H1 (cell line): ENCODE measurements at regions not wholly inside any gene's neighbourhood (a gene's known extent, or its start where the extent isn't known, plus 50 kb on each side); places are given as distances from the start of the nearest gene placed in this dataset.

Experiments used
- CTCF ChIA-PET: fragments of 300-600 bp; sonication (Branson Sonifier 250); formaldehyde crosslinking; loops from one replicate; lab custom pipeline; 2021; ENCODE audit not compliant: partially characterized antibody; lab: Charles Lee
- POLR2A ChIA-PET: fragments of 300-600 bp; sonication (Branson Sonifier 250); formaldehyde crosslinking; loops from one replicate; lab custom pipeline; 2021; ENCODE audit warnings: inconsistent platforms; ENCODE audit not compliant: partially characterized antibody; lab: Charles Lee
- DNase-seq, 2 experiments: peaks; one replicate each; pipeline versions ENCODE4 v3.0.0 to v3.0.0-alpha.2; 2010 to 2022; ENCODE audit warnings: low spot score in 2 of 2, low read depth in 1 of 2, mixed read lengths in 1 of 2
- FAIRE-seq: peaks from 2 replicates; lab custom pipeline; 2011; peaks lifted over from hg19 to GRCh38; lab: Jason Lieb, UNC
- H2AFZ ChIP-seq: 2 replicates; pipeline ENCODE4 v1.8.1; 2012; ENCODE audit warnings: low read length, inconsistent platforms
- H2AK5ac ChIP-seq: 2 replicates; pipeline ENCODE4 v1.6.1; 2013; ENCODE audit warnings: low read depth, low read length
- H2BK120ac ChIP-seq: replicated peaks from 2 replicates; pipeline ENCODE3; 2013; ENCODE audit warnings: low read depth, low read length, inconsistent platforms
- H2BK12ac ChIP-seq: 2 replicates; pipeline ENCODE4 v1.6.1; 2013; ENCODE audit warnings: low read depth, low read length
- H2BK15ac ChIP-seq: 2 replicates; pipeline ENCODE4 v1.6.1; 2013; ENCODE audit warnings: low read length
- H2BK20ac ChIP-seq: 2 replicates; pipeline ENCODE4 v1.6.1; 2013; ENCODE audit warnings: low read length
- H2BK5ac ChIP-seq: 2 replicates; pipeline ENCODE4 v1.6.1; 2013; ENCODE audit warnings: low read depth, low read length
- H3K14ac ChIP-seq: 2 replicates; pipeline ENCODE4 v1.6.1; 2013; ENCODE audit warnings: inconsistent platforms; ENCODE audit not compliant: insufficient read length
- H3K18ac ChIP-seq: 2 replicates; pipeline ENCODE4 v1.6.1; 2013; ENCODE audit warnings: low read length; ENCODE audit errors: extremely low read depth
- H3K23ac ChIP-seq: 2 replicates; pipeline ENCODE4 v1.6.1; 2013; ENCODE audit warnings: inconsistent platforms; ENCODE audit not compliant: insufficient read length
- H3K23me2 ChIP-seq: 2 replicates; pipeline ENCODE4 v1.6.1; 2013; ENCODE audit warnings: low read depth, low read length
- H3K27ac ChIP-seq: 2 replicates; pipeline ENCODE4 v1.6.1; 2011; ENCODE audit warnings: low read depth, low read length, inconsistent platforms
- H3K27me3 ChIP-seq, 4 experiments: replicated peaks in 1 of 4; 1 replicate in 1 of 4; 2 replicates in 3 of 4; pipeline versions ENCODE4 v1.6.1 to v1.8.1; 2011 to 2013; ENCODE audit warnings: low read length in 3 of 4, mild to moderate bottlenecking in 3 of 4, inconsistent platforms in 2 of 4, mixed read lengths in 2 of 4, moderate library complexity in 1 of 4; ENCODE audit not compliant: control insufficient read depth in 3 of 4, insufficient read depth in 3 of 4; ENCODE audit errors: extremely low read depth in 1 of 4
- H3K36me3 ChIP-seq, 4 experiments: 2 replicates each; pipeline versions ENCODE4 v1.6.1 to v1.8.1; 2011 to 2013; ENCODE audit warnings: mild to moderate bottlenecking in 4 of 4, low read length in 3 of 4, moderate library complexity in 2 of 4, control low read depth in 1 of 4, inconsistent platforms in 1 of 4; ENCODE audit not compliant: insufficient read depth in 4 of 4, control insufficient read depth in 2 of 4
- H3K4ac ChIP-seq: replicated peaks from 2 replicates; pipeline ENCODE3; 2013; ENCODE audit warnings: low read length, low read depth, mixed read lengths, inconsistent platforms; ENCODE audit not compliant: insufficient read length
- H3K4me1 ChIP-seq, 4 experiments: replicated peaks in 1 of 4; 1 replicate in 1 of 4; 2 replicates in 3 of 4; pipeline versions ENCODE4 v1.6.1 to v1.8.1; 2011 to 2013; ENCODE audit warnings: low read length in 3 of 4, inconsistent platforms in 2 of 4, mixed read lengths in 1 of 4; ENCODE audit not compliant: insufficient read depth in 4 of 4, control insufficient read depth in 3 of 4
- H3K4me2 ChIP-seq, 2 experiments: 2 replicates each; pipeline versions ENCODE4 v1.6.1 to v1.8.1; 2011 to 2013; ENCODE audit warnings: low read depth in 2 of 2, low read length in 2 of 2, control low read depth in 1 of 2, inconsistent platforms in 1 of 2, mild to moderate bottlenecking in 1 of 2; ENCODE audit not compliant: insufficient read depth in 1 of 2
- H3K4me3 ChIP-seq, 4 experiments: fragments of 200-600, 300-600 bp in 1 of 4; sonication (generic), shearing (Covaris generic), sonication (Bioruptor Twin) in 1 of 4; 2 replicates each; pipeline versions ENCODE4 v1.5.1 to v1.8.1; 2011 to 2016; ENCODE audit warnings: low read length in 4 of 4, low read depth in 3 of 4, control low read depth in 2 of 4, inconsistent platforms in 2 of 4, mild to moderate bottlenecking in 2 of 4, mixed read lengths in 1 of 4, moderate library complexity in 1 of 4; ENCODE audit not compliant: insufficient read depth in 2 of 4; ENCODE audit errors: extremely low read depth in 1 of 4
- H3K56ac ChIP-seq: replicated peaks from 2 replicates; pipeline ENCODE3; 2013; ENCODE audit warnings: low read depth, mild to moderate bottlenecking, mixed read lengths, low read length, inconsistent platforms; ENCODE audit not compliant: insufficient read length
- H3K79me1 ChIP-seq: 2 replicates; pipeline ENCODE4 v1.6.1; 2013; ENCODE audit warnings: low read depth, low read length, control low read depth
- H3K79me2 ChIP-seq, 2 experiments: 2 replicates each; pipeline versions ENCODE4 v1.6.1 to v1.8.1; 2012 to 2013; ENCODE audit warnings: low read length in 2 of 2, mild to moderate bottlenecking in 2 of 2, inconsistent platforms in 1 of 2; ENCODE audit not compliant: insufficient read depth in 2 of 2, control insufficient read depth in 1 of 2
- H3K9ac ChIP-seq, 4 experiments: replicated peaks in 1 of 4; 1 replicate in 1 of 4; 2 replicates in 3 of 4; pipeline versions ENCODE4 v1.6.1 to v1.8.1; 2011 to 2013; ENCODE audit warnings: low read depth in 3 of 4, low read length in 3 of 4, control low read depth in 2 of 4, mild to moderate bottlenecking in 2 of 4, moderate library complexity in 2 of 4, inconsistent platforms in 1 of 4; ENCODE audit errors: extremely low read depth in 1 of 4
- H3K9me3 ChIP-seq, 2 experiments: 2 replicates each; pipeline versions ENCODE4 v1.6.1 to v1.8.1; 2012 to 2013; ENCODE audit warnings: mild to moderate bottlenecking in 2 of 2, moderate library complexity in 2 of 2, control low read depth in 1 of 2, inconsistent platforms in 1 of 2, low read depth in 1 of 2, low read length in 1 of 2, mixed read lengths in 1 of 2; ENCODE audit not compliant: insufficient read depth in 2 of 2
- H4K20me1 ChIP-seq, 2 experiments: replicated peaks in 1 of 2; 2 replicates each; pipeline versions ENCODE3 to v1.8.1; 2011 to 2013; ENCODE audit warnings: inconsistent platforms in 2 of 2, low read length in 2 of 2, mild to moderate bottlenecking in 1 of 2; ENCODE audit not compliant: insufficient read depth in 2 of 2, control insufficient read depth in 1 of 2
- H4K5ac ChIP-seq: 2 replicates; pipeline ENCODE4 v1.6.1; 2013; ENCODE audit warnings: low read length, low read depth, mixed read lengths, inconsistent platforms; ENCODE audit not compliant: insufficient read length
- H4K8ac ChIP-seq: 2 replicates; pipeline ENCODE4 v1.8.0; 2013; ENCODE audit warnings: mild to moderate bottlenecking, moderate library complexity, low read length, inconsistent platforms; ENCODE audit not compliant: insufficient read depth; ENCODE audit errors: extremely low read depth
- H4K91ac ChIP-seq: replicated peaks from 2 replicates; pipeline ENCODE3; 2013; ENCODE audit warnings: low read length, mixed read lengths, inconsistent platforms; ENCODE audit not compliant: insufficient read length
- ATF3 ChIP-seq: IDR thresholded peaks from 2 replicates; pipeline ENCODE4 v1.6.1; 2011; ENCODE audit warnings: low read depth, mild to moderate bottlenecking, low read length; ENCODE audit not compliant: insufficient read depth
- CHD2 ChIP-seq: IDR thresholded peaks from 2 replicates; pipeline ENCODE4 v1.6.1; 2012; ENCODE audit warnings: low read length, improper control_type of control experiment
- E2F6 ChIP-seq: IDR thresholded peaks from 2 replicates; pipeline ENCODE4 v1.6.1; 2012; ENCODE audit warnings: inconsistent platforms
- HDAC6 ChIP-seq: IDR thresholded peaks from one replicate; pipeline ENCODE4 v1.7.1; 2012; ENCODE audit warnings: low read depth, mild to moderate bottlenecking, inconsistent platforms, low read length, moderate library complexity
- POLR2AphosphoS5 ChIP-seq: IDR thresholded peaks from 2 replicates; pipeline ENCODE4 v1.6.1; 2011; ENCODE audit warnings: low read depth, low read length
- RNF2 ChIP-seq: fragments of 200-900, 300-1000 bp; sonication (generic); IDR thresholded peaks from 2 replicates; pipeline ENCODE4 v1.7.1; 2016; ENCODE audit warnings: borderline replicate concordance, low read depth, mild to moderate bottlenecking, antibody characterized with exemption, low read length; ENCODE audit not compliant: poor library complexity, severe bottlenecking; ENCODE audit errors: missing control alignments
- SP2 ChIP-seq: IDR thresholded peaks from 2 replicates; pipeline ENCODE4 v1.6.1; 2012; ENCODE audit warnings: mild to moderate bottlenecking, low read length, inconsistent platforms
- TAF1 ChIP-seq: IDR thresholded peaks from 2 replicates; pipeline ENCODE4 v1.6.1; 2011; ENCODE audit warnings: mild to moderate bottlenecking, low read depth, low read length
- YY1 ChIP-seq: IDR thresholded peaks from 2 replicates; pipeline ENCODE4 v1.6.1; 2011; ENCODE audit warnings: low read depth, mild to moderate bottlenecking, low read length
- WGBS, 2 experiments: shearing (Covaris generic) in 1 of 2; methylation state at CpG; one replicate each; pipeline versions ENCODE4 v1.1.6 to v1.1.7; 2013 to 2015; ENCODE audit warnings: low lambda C conversion rate in 2 of 2, mixed read lengths in 2 of 2, inconsistent platforms in 1 of 2, low coverage in 1 of 2, missing lambda C conversion rate in 1 of 2; ENCODE audit not compliant: insufficient replicate concordance in 2 of 2, insufficient coverage in 1 of 2, insufficient read length in 1 of 2; ENCODE audit errors: extremely low coverage in 1 of 2, missing lambda C conversion rate in 1 of 2; 5-methylcytosine and 5-hydroxymethylcytosine counted together

GRCh38 chr9:16202914-16203728, 650.3 kb downstream of the CCDC171 start:
- Histone ChIP-seq H2BK15ac (no peak overlapping the region), H2BK120ac (no peak overlapping the region), H4K20me1 (no peaks in the 10 kb centered on the region), H3K27me3 (no peaks in the 10 kb centered on the region), H2BK20ac (no peak overlapping the region), H3K4me2 (no peak overlapping the region), H2BK12ac (no peak overlapping the region), H2AK5ac (no peak overlapping the region), H3K56ac (no peak overlapping the region), H3K79me1 (no peaks in the 10 kb centered on the region), H3K9me3 (no peaks in the 10 kb centered on the region), H3K18ac (no peak overlapping the region), H3K4me1 (0 out of 7 replicates have a peak, but pooled peaks cover 0 to 2% (median 0%) of the 10 kb centered on the region in 4 experiments), H3K79me2 (no peaks in the 10 kb centered on the region), H2AFZ (no peak overlapping the region), H3K27ac (no peak overlapping the region), H3K4me3 (no peak overlapping the region), H3K36me3 (no peaks in the 10 kb centered on the region), H4K8ac (no peak overlapping the region), H3K23ac (no peak overlapping the region), H3K23me2 (no peaks in the 10 kb centered on the region), H2BK5ac (no peak overlapping the region), H4K5ac (no peak overlapping the region), H4K91ac (no peak overlapping the region), H3K9ac (no peak overlapping the region), H3K4ac (no peak overlapping the region), H3K14ac (no peak overlapping the region)
- FAIRE-seq (no peak), DNase-seq (no peak)
- POLR2A ChIA-PET, result interaction anchor here (0.7 to 0.9 kb wide), 2 partner anchors 18 to 354 kb away, joined by 3 read pairs; no protein-coding TSS in a partner anchor
- CTCF ChIA-PET, result interaction anchor here (0.5 to 1.7 kb wide), 8 partner anchors 9 to 1238 kb away, joined by 3 to 8 read pairs (median 4); no protein-coding TSS in a partner anchor
- 84% methylated on average over 17 of the region's 17 CpGs; no CpG with 5 or more reads in 1 of the 2 experiments for WGBS, 2 experiments
- no peak for TF ChIP-seq TAF1
- TF ChIP-seq E2F6, result no peak
- no peak for TF ChIP-seq POLR2AphosphoS5
- no peak for TF ChIP-seq SP2
- no peak for TF ChIP-seq CHD2
- TF ChIP-seq HDAC6, result no peak
- TF ChIP-seq RNF2, result no peak
- no peak for TF ChIP-seq ATF3
- no peak for TF ChIP-seq YY1
